Loucy (cell line): ENCODE measurements at regions not wholly inside any gene's neighbourhood (a gene's known extent, or its start where the extent isn't known, plus 50 kb on each side); places are given as distances from the start of the nearest gene placed in this dataset.

Experiments
- CTCF ChIP-seq: fragments of 200-600 bp; sonication (generic); conservative IDR thresholded peaks from 2 replicates; pipeline ENCODE4 v1.5.1; 2014; ENCODE audit warnings: mild to moderate bottlenecking, antibody characterized with exemption, low read length
- EZH2phosphoT487 ChIP-seq: fragments of 200-600 bp; IDR thresholded peaks from 2 replicates; pipeline ENCODE4 v1.6.1; 2018; ENCODE audit warnings: antibody characterized with exemption, mild to moderate bottlenecking, moderate library complexity, borderline replicate concordance

DNA sequence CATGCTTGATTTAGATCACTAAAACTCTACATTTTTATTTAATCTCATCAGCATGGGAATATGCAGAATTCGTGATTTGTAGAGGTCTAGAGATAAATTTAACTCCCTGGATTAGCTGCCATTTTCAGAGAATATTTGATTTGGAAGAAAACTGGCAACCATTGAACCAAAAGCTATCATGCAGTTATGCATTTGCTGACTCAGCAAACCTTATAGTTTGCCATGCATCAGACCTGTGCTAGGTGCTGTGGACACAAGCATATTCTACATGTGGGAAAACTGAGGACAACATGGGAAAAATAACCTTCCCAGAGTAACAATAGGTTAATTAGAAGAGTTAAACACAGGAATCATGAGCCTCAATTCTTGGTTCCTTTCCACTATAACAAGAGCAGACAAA, 54.7 kb upstream of the TP63 start:
- no peak for TF ChIP-seq EZH2phosphoT487
- no peak for TF ChIP-seq CTCF
